WTC11 (cell line): ENCODE measurements at regions not wholly inside any gene's neighbourhood (a gene's known extent, or its start where the extent isn't known, plus 50 kb on each side); places are given as distances from the start of the nearest gene placed in this dataset.

Experiments
- CTCF ChIP-seq: fragments of 200-600 bp; IDR thresholded peaks from 2 replicates; pipeline ENCODE4 v1.8.0; 2022; ENCODE audit warnings: antibody characterized with exemption
- NFATC4 ChIP-seq: fragments of 250-450 bp; sonication (Bioruptor Pico); IDR thresholded peaks from 2 replicates; pipeline ENCODE4 v1.9.0; 2021; ENCODE audit warnings: mild to moderate bottlenecking
- NR2C2 ChIP-seq: sonication (generic); formaldehyde crosslinking; IDR thresholded peaks from 2 replicates; pipeline ENCODE4 v1.8.0; 2022; ENCODE audit warnings: mild to moderate bottlenecking, missing genetic modification reagents
- ZNF121 ChIP-seq: sonication (generic); formaldehyde crosslinking; IDR thresholded peaks from 2 replicates; pipeline ENCODE4 v1.8.0; 2023; ENCODE audit warnings: missing genetic modification reagents
- ZNF232 ChIP-seq: sonication (generic); formaldehyde crosslinking; IDR thresholded peaks from 2 replicates; pipeline ENCODE4 v1.8.0; 2022; ENCODE audit warnings: mild to moderate bottlenecking, missing genetic modification reagents
- ZNF281 ChIP-seq: sonication (generic); formaldehyde crosslinking; IDR thresholded peaks from 2 replicates; pipeline ENCODE4 v1.8.0; 2023; ENCODE audit warnings: mild to moderate bottlenecking, missing genetic modification reagents

- TF ChIP-seq ZNF281 (CRISPR knock-in tag) (no peak), CTCF (no peak), NFATC4 (CRISPR knock-in tag) (no peak), NR2C2 (CRISPR knock-in tag) (no peak), ZNF232 (CRISPR knock-in tag) (no peak), ZNF121 (no peak)
Observed at GRCh38 chr1:209406168-209406567, 177.3 kb upstream of the CAMK1G start.
